ENCODE measurements at regions not wholly inside any gene's neighbourhood (a gene's known extent, or its start where the extent isn't known, plus 50 kb on each side); places are given as distances from the start of the nearest gene placed in this dataset.

DNA sequence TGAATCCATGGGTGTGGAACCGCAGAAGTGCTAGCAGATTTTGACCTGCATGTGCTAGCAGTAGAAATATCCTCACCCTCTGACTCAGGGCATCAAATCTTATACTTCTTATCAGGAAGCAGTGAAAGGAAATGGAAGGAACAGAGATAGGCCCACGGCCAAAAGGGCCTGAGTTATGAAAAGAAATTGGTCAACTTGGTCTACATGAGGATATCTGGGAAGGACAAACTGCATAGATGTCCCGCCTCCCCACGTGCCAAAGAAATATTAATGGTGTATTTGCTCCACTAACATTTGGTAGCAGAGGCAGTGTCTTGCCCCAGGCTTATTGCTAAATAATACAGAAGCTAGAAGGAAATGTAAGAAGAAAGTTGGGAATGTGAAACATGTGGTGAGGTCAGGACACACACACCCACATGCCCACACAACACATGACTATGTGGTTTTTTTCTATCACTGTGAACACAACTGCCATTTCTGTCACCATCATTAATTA, 93.6 kb upstream of the COL8A1 start:
- DNase-seq (ENCODE audit: low read depth), result peak; percentile 47
- H3K4me3 ChIP-seq (ENCODE audit: low read depth, low read length), result no peak overlapping the region
- TF ChIP-seq, protein P1, sequence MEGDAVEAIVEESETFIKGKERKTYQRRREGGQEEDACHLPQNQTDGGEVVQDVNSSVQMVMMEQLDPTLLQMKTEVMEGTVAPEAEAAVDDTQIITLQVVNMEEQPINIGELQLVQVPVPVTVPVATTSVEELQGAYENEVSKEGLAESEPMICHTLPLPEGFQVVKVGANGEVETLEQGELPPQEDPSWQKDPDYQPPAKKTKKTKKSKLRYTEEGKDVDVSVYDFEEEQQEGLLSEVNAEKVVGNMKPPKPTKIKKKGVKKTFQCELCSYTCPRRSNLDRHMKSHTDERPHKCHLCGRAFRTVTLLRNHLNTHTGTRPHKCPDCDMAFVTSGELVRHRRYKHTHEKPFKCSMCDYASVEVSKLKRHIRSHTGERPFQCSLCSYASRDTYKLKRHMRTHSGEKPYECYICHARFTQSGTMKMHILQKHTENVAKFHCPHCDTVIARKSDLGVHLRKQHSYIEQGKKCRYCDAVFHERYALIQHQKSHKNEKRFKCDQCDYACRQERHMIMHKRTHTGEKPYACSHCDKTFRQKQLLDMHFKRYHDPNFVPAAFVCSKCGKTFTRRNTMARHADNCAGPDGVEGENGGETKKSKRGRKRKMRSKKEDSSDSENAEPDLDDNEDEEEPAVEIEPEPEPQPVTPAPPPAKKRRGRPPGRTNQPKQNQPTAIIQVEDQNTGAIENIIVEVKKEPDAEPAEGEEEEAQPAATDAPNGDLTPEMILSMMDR (IDR thresholded peaks at IDR 0.05; ENCODE audit: insufficient read depth, low read length), result no peak

DNA sequence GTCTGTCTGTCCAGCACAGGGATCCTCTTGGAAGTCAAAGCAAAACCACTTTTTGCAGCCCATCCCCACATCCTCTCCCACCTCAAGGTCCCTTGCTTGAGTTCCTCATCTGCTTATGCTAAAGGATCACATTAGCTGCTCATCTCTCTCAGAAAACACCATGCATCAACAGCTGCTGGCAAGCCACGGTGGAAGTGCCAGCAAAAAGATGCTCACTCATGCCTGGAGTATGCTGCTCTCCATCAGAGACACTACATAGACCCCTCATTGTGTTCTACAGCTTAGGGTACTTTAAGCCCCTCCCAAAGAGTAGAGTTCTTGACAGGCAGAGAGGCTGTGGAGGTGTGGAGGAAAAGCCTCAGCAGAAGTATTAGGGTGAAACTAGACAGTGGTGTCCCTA, 94.6 kb upstream of the COL8A1 start:
- H3K4me3 ChIP-seq (ENCODE audit: low read depth, low read length), result no peak overlapping the region
- TF ChIP-seq, protein P1 (IDR thresholded peaks at IDR 0.05; ENCODE audit: insufficient read depth, low read length), result no peak
- DNase-seq (ENCODE audit: low read depth), result no peak

DNA sequence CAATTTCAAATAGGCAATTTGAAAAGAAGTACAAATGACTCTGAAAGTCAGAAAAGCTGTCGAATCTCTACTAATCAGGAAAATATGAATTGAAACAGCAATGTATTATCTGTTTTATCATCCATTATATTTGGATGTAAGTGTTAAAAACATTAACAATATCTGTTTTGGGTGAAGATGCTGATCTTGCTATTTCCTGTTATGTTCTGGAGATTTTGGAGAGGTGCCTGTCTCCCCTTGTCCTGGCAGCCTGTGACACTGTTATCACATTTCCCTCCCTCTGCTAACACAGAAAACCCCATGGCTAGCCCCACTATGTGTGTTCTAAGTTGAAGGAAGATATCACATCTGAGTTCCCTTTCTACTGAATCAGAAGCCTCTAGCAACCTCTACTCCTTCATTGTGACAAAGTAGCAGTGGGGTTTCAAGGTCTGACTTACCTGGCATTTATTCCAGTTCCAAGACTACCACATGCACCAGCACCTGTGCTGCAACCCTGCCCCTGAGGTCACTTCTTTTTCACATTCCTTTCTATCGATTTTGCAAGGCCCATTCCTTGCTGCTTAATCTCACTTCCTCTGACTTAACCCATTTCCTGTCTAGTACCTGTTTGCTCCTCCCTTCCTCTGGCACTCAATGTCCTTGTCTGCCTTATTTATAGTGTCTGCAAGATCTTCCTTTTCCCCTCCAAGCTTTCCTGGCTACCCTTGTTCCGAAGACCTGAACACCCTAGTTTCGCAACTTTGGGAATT, 95.5 kb upstream of the COL8A1 start:
- TF ChIP-seq, protein P1 (IDR thresholded peaks at IDR 0.05; ENCODE audit: insufficient read depth, low read length), result no peak
- H3K4me3 ChIP-seq (ENCODE audit: low read depth, low read length), result no peak overlapping the region
- DNase-seq (ENCODE audit: low read depth), result no peak

DNA sequence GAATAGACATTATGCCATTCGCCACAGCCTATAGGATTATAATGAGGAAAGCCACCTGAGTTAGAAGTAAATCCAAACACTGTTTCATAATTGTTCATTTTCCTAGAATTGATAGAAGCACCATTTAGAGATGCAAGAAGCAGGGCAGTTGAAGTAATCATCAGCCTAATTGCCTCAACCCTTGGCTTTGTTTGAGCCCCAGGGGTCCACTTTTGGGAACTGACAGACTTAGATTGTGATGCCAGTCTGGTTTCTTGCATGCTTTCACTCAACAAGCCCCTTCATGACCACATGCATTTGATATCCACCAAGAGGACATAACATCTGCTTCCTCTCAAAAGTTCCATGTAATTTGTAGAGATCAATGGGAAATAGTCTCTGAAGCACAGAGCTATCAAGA, 97.2 kb upstream of the COL8A1 start:
- TF ChIP-seq, protein P1 (IDR thresholded peaks at IDR 0.05; ENCODE audit: insufficient read depth, low read length), result no peak
- DNase-seq (ENCODE audit: low read depth), result no peak
- no peak overlapping the region for H3K4me3 ChIP-seq (ENCODE audit: low read depth, low read length)

DNA sequence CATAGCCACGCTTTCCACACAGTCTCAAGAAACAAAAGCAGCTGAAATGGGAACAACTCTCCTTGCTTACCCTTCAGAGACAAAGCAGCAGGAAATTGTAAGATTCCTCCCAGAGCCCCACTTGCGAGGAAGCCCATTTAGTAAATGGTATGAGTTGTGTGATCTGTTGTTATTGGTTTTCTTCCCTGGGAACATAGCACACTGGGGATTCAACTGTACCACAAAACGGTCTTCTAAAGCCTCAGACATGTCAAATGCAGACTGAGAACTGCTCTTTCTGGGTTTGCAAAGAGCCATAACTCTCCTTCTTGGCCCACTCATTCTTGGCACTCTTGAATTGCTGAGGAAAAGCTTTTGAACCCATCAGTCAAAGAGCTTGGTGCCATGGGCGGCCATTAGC, 101.0 kb upstream of the COL8A1 start:
- TF ChIP-seq, protein P1 (IDR thresholded peaks at IDR 0.05; ENCODE audit: insufficient read depth, low read length), result no peak
- no peak overlapping the region for H3K4me3 ChIP-seq (ENCODE audit: low read depth, low read length)
- DNase-seq (ENCODE audit: low read depth), result no peak

DNA sequence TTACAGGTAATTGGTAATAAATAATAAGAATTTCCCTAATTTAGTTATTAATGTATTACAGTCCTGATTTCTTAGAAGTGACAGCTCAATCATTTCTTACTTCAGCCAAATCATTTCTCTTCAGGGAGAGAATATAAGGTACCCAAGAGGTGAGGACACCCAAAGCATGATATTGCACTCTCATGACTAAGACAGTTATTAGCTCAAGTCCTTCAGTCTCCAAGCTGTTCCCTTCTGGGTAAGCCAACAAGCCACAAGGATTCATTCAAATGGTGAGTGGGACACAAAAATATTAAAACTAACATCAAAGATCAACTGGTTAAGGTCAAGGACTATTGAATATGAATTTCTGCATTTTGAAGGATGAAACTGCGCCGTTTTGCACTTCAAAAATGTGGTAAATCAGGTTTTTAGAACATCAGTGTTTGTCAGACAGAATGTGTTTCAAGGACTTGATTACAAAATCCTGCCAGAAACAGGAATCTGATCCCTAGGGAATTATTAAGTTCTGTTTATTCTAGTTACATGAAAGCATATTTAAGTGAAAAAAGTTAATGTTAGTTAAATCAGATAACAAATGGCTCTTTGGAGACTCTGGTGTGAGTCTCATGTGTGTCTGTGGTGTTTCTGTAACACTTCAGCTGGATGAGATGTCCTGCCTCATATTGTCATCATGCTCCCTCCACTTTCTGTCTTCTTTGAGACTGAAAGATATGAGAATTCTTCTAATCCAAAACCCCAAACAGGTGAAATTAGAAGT, 101.7 kb upstream of the COL8A1 start:
- TF ChIP-seq, protein P1 (IDR thresholded peaks at IDR 0.05; ENCODE audit: insufficient read depth, low read length), result no peak
- H3K4me3 ChIP-seq (ENCODE audit: low read depth, low read length), result no peak overlapping the region
- peak; percentile 28 for DNase-seq (ENCODE audit: low read depth)

Data from fibroblast of the aortic adventitia (primary cell).